ENCODE measurements at regions not wholly inside any gene's neighbourhood (a gene's known extent, or its start where the extent isn't known, plus 50 kb on each side); places are given as distances from the start of the nearest gene placed in this dataset.
A peak's percentile ranks its signal among the peaks of the same experiment; 100 is the strongest.

DNA sequence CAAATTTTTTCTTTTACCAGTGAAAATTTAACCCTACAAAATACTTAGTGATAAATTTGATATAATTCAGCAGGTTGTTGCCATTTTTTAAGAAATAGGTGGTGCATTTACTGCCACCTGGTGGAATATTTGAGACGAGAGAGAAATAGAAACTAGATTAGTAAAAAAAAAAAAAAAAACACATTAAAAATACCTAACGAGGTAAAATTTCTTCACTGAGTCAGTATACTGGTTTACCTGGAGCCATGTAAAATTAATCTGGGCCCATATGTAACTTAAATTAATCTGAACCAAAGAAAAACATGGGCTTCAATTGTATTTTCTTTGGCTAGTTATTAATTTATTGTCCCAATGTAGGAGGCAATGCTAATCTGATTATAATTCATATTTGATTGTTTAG is 520.8 kb downstream of the EPM2A start:
- no TSS peak for BruUV-seq (replicated peaks)
- Histone ChIP-seq H3K36me3 (ENCODE audit: control insufficient read depth, insufficient read depth, low read length) (no peaks in the 10 kb centered on the region), H3K4me3 (ENCODE audit: low read depth, low read length) (no peak overlapping the region), H3K9me3 (no peaks in the 10 kb centered on the region; the same call in 1 of the 2 replicates), H3K4me1 (no peaks in the 10 kb centered on the region), H3K27me3 (replicated peaks; ENCODE audit: control insufficient read depth, insufficient read depth, low read length) (no peaks in the 10 kb centered on the region)
- no peaks in the 10 kb centered on the region for H3K9me3 Mint-ChIP-seq (ENCODE audit: unreplicated experiment)
- no peak overlapping the region for H3K27ac Mint-ChIP-seq (ENCODE audit: unreplicated experiment)
- H3K4me1 Mint-ChIP-seq (ENCODE audit: low read depth, unreplicated experiment), result no peaks in the 10 kb centered on the region
- H3K36me3 Mint-ChIP-seq (ENCODE audit: insufficient read depth, unreplicated experiment), result no peaks in the 10 kb centered on the region
- no peaks in the 10 kb centered on the region for H3K27me3 Mint-ChIP-seq (ENCODE audit: insufficient read depth, unreplicated experiment)
- H3K4me3 Mint-ChIP-seq (ENCODE audit: unreplicated experiment), result no peak overlapping the region
- peak; percentile 46 to 52 for TF ChIP-seq CTCF (IDR thresholded peaks at IDR 0.05; ENCODE audit: insufficient read depth in 1 of 2, low read depth in 1 of 2, low read length in 1 of 2, severe bottlenecking in 1 of 2, unreplicated experiment in 1 of 2)
- peak in 1 of 2 experiments; percentile 29 for DNase-seq
- intact Hi-C loops (cut with micrococcal nuclease; ENCODE audit: unreplicated experiment), result loop anchor here (1.0 to 10.0 kb wide), 5 partner anchors 97 to 632 kb away; no protein-coding TSS in a partner anchor
- ChIA-PET POLR2A (no interaction called here), CTCF (no interaction called here)

DNA sequence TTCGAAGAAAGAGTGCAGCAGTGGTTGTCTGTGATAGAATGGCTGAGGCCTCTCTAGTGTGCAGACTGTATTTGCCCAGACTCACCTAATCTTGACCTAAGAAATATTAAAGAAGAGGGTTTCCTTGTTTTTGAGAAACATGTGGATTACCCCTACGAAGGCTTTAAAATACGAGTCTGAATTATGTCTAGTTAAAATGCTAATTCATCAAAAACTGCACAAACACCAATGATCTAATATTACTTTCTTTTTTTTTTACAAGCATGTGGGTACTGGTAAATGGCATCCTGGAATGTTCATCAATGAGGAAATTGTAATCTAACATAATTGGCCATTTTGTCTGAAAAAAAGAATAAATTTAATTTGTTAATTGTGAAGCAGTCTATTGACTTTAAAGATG is 510.9 kb downstream of the EPM2A start:
- DNase-seq, result no peak
- Mint-ChIP-seq H3K9me3 (ENCODE audit: unreplicated experiment) (no peaks in the 10 kb centered on the region), H3K36me3 (ENCODE audit: insufficient read depth, unreplicated experiment) (no peaks in the 10 kb centered on the region), H3K27ac (ENCODE audit: unreplicated experiment) (no peak overlapping the region), H3K27me3 (ENCODE audit: insufficient read depth, unreplicated experiment) (no peaks in the 10 kb centered on the region), H3K4me1 (ENCODE audit: low read depth, unreplicated experiment) (peaks cover 6% of the 10 kb centered on the region), H3K4me3 (ENCODE audit: unreplicated experiment) (no peak overlapping the region)
- CTCF ChIA-PET, result no interaction called here
- TF ChIP-seq CTCF (IDR thresholded peaks at IDR 0.05; ENCODE audit: insufficient read depth in 1 of 2, low read depth in 1 of 2, low read length in 1 of 2, severe bottlenecking in 1 of 2, unreplicated experiment in 1 of 2), result no peak
- Histone ChIP-seq H3K36me3 (ENCODE audit: control insufficient read depth, insufficient read depth, low read length) (no peaks in the 10 kb centered on the region), H3K27me3 (replicated peaks; ENCODE audit: control insufficient read depth, insufficient read depth, low read length) (no peaks in the 10 kb centered on the region), H3K9me3 (no peaks in the 10 kb centered on the region), H3K4me3 (ENCODE audit: low read depth, low read length) (no peak overlapping the region), H3K4me1 (no peaks in the 10 kb centered on the region)
- intact Hi-C loops (cut with micrococcal nuclease; ENCODE audit: unreplicated experiment), result no loop called here
- BruUV-seq (replicated peaks), result no TSS peak
- POLR2A ChIA-PET, result no interaction called here

DNA sequence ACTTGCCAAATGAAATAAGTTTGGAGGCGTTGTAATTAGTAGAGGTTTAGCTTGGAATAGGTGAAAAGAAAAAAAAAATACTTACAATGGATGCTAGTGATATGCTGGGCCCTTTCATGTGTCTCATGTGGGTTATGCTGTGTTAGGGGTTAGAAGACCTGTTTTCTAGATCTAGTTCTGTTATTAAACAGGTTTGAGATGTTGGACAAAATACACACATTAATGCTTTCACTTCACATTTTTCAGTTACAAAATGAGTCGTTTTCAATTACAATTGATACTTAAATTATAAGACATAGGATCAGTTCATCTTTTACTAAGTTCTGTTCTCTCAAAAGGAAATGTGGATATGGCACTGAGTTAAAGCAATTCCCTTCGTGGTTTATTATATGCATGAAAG is 509.8 kb downstream of the EPM2A start:
- Histone ChIP-seq H3K9me3 (no peaks in the 10 kb centered on the region), H3K4me3 (ENCODE audit: low read depth, low read length) (no peak overlapping the region), H3K36me3 (ENCODE audit: control insufficient read depth, insufficient read depth, low read length) (no peaks in the 10 kb centered on the region), H3K4me1 (no peaks in the 10 kb centered on the region), H3K27me3 (replicated peaks; ENCODE audit: control insufficient read depth, insufficient read depth, low read length) (no peaks in the 10 kb centered on the region)
- DNase-seq, result no peak
- TF ChIP-seq CTCF (IDR thresholded peaks at IDR 0.05; ENCODE audit: insufficient read depth in 1 of 2, low read depth in 1 of 2, low read length in 1 of 2, severe bottlenecking in 1 of 2, unreplicated experiment in 1 of 2), result no peak
- Mint-ChIP-seq H3K27ac (ENCODE audit: unreplicated experiment) (no peak overlapping the region), H3K4me1 (ENCODE audit: low read depth, unreplicated experiment) (peaks cover 6% of the 10 kb centered on the region), H3K9me3 (ENCODE audit: unreplicated experiment) (no peaks in the 10 kb centered on the region), H3K4me3 (ENCODE audit: unreplicated experiment) (no peak overlapping the region), H3K27me3 (ENCODE audit: insufficient read depth, unreplicated experiment) (no peaks in the 10 kb centered on the region), H3K36me3 (ENCODE audit: insufficient read depth, unreplicated experiment) (no peaks in the 10 kb centered on the region)
- ChIA-PET CTCF (no interaction called here), POLR2A (no interaction called here)
- intact Hi-C loops (cut with micrococcal nuclease; ENCODE audit: unreplicated experiment), result no loop called here
- BruUV-seq (replicated peaks), result no TSS peak
